Stimulated activated CD8-positive, alpha-beta memory T cell treated with anti-CD3 and anti-CD28 coated beads, Interleukin-15, amount 100 ng/mL, for 4 hours (primary cell): ENCODE measurements at regions not wholly inside any gene's neighbourhood (a gene's known extent, or its start where the extent isn't known, plus 50 kb on each side); places are given as distances from the start of the nearest gene placed in this dataset.
"Not testable (repeated sequence)": the region's sequence is repeated elsewhere in the genome, so short reads cannot be mapped to it uniquely, and the experiment has no call there.

Experiments
- DNase-seq, 2 donors: peaks; one replicate each; pipeline ENCODE4 v3.0.0-alpha.2; 2020; ENCODE audit warnings: low read depth in 2 of 2

- no peak for DNase-seq
Observed at GRCh38 chr6:141780296-141780695, 352.4 kb upstream of the GJE1 start.

GRCh38 chr6:141764388-141764787, 368.3 kb upstream of the GJE1 start:
- no peak for DNase-seq

GRCh38 chr6:141758430-141758829, 374.3 kb upstream of the GJE1 start:
- no peak for DNase-seq

GRCh38 chr6:141753180-141753579, 379.5 kb upstream of the GJE1 start:
- DNase-seq: no peak

GRCh38 chr6:141752677-141753076, 380.0 kb upstream of the GJE1 start:
- no peak for DNase-seq

GRCh38 chr6:141746324-141746723, 386.4 kb upstream of the GJE1 start:
- DNase-seq: not testable (repeated sequence)

GRCh38 chr6:141744971-141745370, 387.8 kb upstream of the GJE1 start:
- DNase-seq: no peak

- DNase-seq: no peak
Observed at GRCh38 chr6:141744194-141744925, 388.4 kb upstream of the GJE1 start.

GRCh38 chr6:141736104-141736503, 396.6 kb upstream of the GJE1 start:
- DNase-seq: no peak

GRCh38 chr6:141735126-141735525, 397.6 kb upstream of the GJE1 start:
- DNase-seq: no peak

GRCh38 chr6:141734071-141734840, 398.5 kb upstream of the GJE1 start:
- no peak for DNase-seq

- no peak for DNase-seq
Observed at GRCh38 chr6:141729146-141729545, 403.6 kb upstream of the GJE1 start.

- no peak for DNase-seq
Observed at GRCh38 chr6:141728330-141728729, 404.4 kb upstream of the GJE1 start.

GRCh38 chr6:141726248-141726647, 406.5 kb upstream of the GJE1 start:
- no peak for DNase-seq

- DNase-seq: no peak
Observed at GRCh38 chr6:141724731-141725130, 408.0 kb upstream of the GJE1 start.

- DNase-seq: no peak
Observed at GRCh38 chr6:141719476-141719875, 413.2 kb upstream of the GJE1 start.

- DNase-seq: no peak
Observed at GRCh38 chr6:141705431-141705830, 427.3 kb upstream of the GJE1 start.

- DNase-seq: no peak
Observed at GRCh38 chr6:141704151-141704550, 428.6 kb upstream of the GJE1 start.

- no peak for DNase-seq
Observed at GRCh38 chr6:141701732-141702131, 431.0 kb upstream of the GJE1 start.

- DNase-seq: no peak
Observed at GRCh38 chr6:141700819-141701218, 431.9 kb upstream of the GJE1 start.

GRCh38 chr6:141688916-141689315, 443.8 kb upstream of the GJE1 start:
- no peak for DNase-seq

GRCh38 chr6:141685416-141685815, 447.3 kb upstream of the GJE1 start:
- DNase-seq: no peak

- no peak for DNase-seq
Observed at GRCh38 chr6:141682391-141682790, 450.3 kb upstream of the GJE1 start.
